Ishikawa (cell line): ENCODE measurements at regions not wholly inside any gene's neighbourhood (a gene's known extent, or its start where the extent isn't known, plus 50 kb on each side); places are given as distances from the start of the nearest gene placed in this dataset.

Experiments
- EGR1 ChIP-seq: IDR thresholded peaks from 2 replicates; pipeline ENCODE4 v1.6.1; 2012
- TCF12 ChIP-seq: IDR thresholded peaks from 2 replicates; pipeline ENCODE4 v1.6.1; 2012; ENCODE audit warnings: low read depth
- YY1 ChIP-seq: IDR thresholded peaks from 2 replicates; pipeline ENCODE4 v1.6.1; 2012; ENCODE audit warnings: low read depth
- TF ChIP-seq, protein P1 (sequence below): IDR thresholded peaks from 2 replicates; pipeline ENCODE4 v1.6.1; 2012
- TF ChIP-seq, protein P2 (sequence below): IDR thresholded peaks from 2 replicates; pipeline ENCODE4 v1.6.1; 2012; ENCODE audit warnings: low read depth, mild to moderate bottlenecking
- TF ChIP-seq, protein P3 (sequence below): IDR thresholded peaks from 2 replicates; pipeline ENCODE4 v1.6.1; 2012

DNA sequence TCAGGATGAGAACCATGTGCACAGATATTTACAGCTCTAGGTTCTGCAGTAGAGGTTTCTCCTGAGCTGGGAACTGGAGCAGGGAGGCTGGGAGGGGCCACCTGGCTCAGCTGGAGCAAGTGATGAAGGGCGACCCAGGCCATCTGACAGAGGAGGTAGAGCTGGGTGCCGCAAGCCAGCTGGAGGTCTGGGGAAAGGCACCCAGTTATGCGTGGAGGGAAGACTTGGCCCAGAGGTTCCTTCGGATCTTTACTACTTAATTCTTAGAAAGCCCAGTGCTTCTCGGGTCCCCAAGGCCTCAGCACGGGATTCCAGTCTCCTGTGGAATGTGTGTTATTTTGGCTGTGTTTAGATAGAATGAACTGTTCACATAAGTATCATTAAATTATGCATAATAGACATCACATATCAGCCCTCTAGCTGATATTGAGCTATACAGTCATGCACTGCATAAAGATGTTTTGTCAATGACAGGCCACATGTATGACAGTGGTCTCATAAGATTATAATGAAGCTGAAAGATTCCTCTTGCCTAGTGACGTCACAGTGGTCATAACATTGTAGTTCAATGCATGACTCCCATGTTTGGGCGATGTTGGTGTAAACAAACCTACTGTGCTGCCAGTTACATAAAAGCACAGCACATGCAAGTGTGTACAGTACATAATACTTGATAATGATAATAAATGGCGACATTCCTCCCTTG lies 245.1 kb downstream of the RHOU start:
- no peak for TF ChIP-seq EGR1
- TF ChIP-seq, protein P1, sequence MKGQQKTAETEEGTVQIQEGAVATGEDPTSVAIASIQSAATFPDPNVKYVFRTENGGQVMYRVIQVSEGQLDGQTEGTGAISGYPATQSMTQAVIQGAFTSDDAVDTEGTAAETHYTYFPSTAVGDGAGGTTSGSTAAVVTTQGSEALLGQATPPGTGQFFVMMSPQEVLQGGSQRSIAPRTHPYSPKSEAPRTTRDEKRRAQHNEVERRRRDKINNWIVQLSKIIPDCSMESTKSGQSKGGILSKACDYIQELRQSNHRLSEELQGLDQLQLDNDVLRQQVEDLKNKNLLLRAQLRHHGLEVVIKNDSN, result no peak
- TF ChIP-seq, protein P2, sequence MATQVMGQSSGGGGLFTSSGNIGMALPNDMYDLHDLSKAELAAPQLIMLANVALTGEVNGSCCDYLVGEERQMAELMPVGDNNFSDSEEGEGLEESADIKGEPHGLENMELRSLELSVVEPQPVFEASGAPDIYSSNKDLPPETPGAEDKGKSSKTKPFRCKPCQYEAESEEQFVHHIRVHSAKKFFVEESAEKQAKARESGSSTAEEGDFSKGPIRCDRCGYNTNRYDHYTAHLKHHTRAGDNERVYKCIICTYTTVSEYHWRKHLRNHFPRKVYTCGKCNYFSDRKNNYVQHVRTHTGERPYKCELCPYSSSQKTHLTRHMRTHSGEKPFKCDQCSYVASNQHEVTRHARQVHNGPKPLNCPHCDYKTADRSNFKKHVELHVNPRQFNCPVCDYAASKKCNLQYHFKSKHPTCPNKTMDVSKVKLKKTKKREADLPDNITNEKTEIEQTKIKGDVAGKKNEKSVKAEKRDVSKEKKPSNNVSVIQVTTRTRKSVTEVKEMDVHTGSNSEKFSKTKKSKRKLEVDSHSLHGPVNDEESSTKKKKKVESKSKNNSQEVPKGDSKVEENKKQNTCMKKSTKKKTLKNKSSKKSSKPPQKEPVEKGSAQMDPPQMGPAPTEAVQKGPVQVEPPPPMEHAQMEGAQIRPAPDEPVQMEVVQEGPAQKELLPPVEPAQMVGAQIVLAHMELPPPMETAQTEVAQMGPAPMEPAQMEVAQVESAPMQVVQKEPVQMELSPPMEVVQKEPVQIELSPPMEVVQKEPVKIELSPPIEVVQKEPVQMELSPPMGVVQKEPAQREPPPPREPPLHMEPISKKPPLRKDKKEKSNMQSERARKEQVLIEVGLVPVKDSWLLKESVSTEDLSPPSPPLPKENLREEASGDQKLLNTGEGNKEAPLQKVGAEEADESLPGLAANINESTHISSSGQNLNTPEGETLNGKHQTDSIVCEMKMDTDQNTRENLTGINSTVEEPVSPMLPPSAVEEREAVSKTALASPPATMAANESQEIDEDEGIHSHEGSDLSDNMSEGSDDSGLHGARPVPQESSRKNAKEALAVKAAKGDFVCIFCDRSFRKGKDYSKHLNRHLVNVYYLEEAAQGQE, result no peak
- TF ChIP-seq TCF12, result no peak
- TF ChIP-seq YY1, result no peak
- TF ChIP-seq, protein P3, sequence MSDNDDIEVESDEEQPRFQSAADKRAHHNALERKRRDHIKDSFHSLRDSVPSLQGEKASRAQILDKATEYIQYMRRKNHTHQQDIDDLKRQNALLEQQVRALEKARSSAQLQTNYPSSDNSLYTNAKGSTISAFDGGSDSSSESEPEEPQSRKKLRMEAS, result no peak
